IMR-90 (cell line): ENCODE measurements at regions not wholly inside any gene's neighbourhood (a gene's known extent, or its start where the extent isn't known, plus 50 kb on each side); places are given as distances from the start of the nearest gene placed in this dataset.

Experiments used
- CEBPB ChIP-seq: IDR thresholded peaks from 2 replicates; pipeline ENCODE4 v1.6.1; 2012; ENCODE audit warnings: low read depth, low read length, improper control_type of control experiment
- CTCF ChIP-seq: conservative IDR thresholded peaks from 2 replicates; pipeline ENCODE4 v1.5.1; 2012; ENCODE audit warnings: mild to moderate bottlenecking, low read depth, low read length, improper control_type of control experiment
- FOS ChIP-seq: fragments of 150-350 bp; IDR thresholded peaks from 2 replicates; pipeline ENCODE4 v1.6.1; 2016; ENCODE audit warnings: low read depth, low read length
- POLR2A ChIP-seq: IDR thresholded peaks from 2 replicates; pipeline ENCODE4 v1.6.1; 2012; ENCODE audit warnings: mild to moderate bottlenecking, low read depth, low read length
- TF ChIP-seq, protein P1 (sequence below): fragments of 150-350 bp; IDR thresholded peaks from 2 replicates; pipeline ENCODE4 v1.6.1; 2017; ENCODE audit warnings: mild to moderate bottlenecking, antibody characterized with exemption, low read length, low read depth

DNA sequence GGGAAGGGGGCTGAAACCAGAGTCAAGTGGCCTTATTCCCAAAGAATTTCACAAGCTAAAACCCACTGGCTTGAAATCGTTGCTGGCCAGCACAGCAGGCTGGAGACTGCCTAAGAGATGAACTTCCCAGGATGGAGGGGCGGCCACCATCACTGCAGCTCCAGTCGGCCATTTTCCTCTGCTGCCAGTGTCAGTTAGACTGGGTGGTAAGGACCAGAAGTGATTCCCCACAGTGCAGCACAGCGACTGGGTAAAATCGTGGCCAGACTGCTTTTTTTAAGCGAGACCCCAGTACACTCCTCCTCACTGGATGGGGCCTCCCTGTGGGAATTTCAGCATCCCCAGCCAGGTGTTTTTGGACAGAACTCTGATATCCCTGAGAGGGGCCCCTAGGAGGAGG, 428.0 kb downstream of the SPIN4 start:
- TF ChIP-seq POLR2A: no peak
- TF ChIP-seq CTCF: no peak
- no peak for TF ChIP-seq FOS
- TF ChIP-seq CEBPB: no peak
- TF ChIP-seq, protein P1, sequence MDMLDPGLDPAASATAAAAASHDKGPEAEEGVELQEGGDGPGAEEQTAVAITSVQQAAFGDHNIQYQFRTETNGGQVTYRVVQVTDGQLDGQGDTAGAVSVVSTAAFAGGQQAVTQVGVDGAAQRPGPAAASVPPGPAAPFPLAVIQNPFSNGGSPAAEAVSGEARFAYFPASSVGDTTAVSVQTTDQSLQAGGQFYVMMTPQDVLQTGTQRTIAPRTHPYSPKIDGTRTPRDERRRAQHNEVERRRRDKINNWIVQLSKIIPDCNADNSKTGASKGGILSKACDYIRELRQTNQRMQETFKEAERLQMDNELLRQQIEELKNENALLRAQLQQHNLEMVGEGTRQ: no peak
